ENCODE measurements at regions not wholly inside any gene's neighbourhood (a gene's known extent, or its start where the extent isn't known, plus 50 kb on each side); places are given as distances from the start of the nearest gene placed in this dataset.

DNA sequence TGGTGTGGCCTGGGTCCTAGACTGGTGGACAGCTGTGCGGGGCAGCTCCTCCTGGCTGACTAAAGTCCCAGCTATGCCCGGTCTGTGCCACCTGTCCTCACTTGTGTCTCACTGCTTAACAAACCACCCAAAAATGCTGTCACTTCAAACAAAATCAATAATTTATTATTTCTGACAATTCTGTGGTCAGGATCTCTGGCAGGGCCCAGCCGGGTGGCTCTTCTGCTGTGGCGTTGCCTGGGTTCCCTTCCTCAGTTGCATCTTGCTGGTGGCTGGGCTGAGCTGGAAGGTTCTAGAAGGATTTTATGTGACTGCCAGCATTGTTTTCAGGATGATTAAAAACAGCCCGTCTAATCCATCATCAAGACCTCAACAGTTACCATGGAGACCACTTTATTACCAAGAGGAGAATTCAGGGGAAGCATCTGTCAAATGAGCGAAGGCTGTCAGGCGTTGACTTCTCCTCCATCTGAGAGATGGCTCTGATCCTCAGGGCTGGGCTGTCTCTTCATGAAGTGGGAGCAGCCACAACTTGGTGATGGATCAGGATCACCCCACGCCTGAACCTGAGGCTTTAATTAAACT lies 280.6 kb upstream of the SFSWAP start:
- TF ChIP-seq EZH2phosphoT487 (IDR thresholded peaks at IDR 0.05; ENCODE audit: low read depth, severe bottlenecking, unreplicated experiment): no peak
- TF ChIP-seq, protein P1, sequence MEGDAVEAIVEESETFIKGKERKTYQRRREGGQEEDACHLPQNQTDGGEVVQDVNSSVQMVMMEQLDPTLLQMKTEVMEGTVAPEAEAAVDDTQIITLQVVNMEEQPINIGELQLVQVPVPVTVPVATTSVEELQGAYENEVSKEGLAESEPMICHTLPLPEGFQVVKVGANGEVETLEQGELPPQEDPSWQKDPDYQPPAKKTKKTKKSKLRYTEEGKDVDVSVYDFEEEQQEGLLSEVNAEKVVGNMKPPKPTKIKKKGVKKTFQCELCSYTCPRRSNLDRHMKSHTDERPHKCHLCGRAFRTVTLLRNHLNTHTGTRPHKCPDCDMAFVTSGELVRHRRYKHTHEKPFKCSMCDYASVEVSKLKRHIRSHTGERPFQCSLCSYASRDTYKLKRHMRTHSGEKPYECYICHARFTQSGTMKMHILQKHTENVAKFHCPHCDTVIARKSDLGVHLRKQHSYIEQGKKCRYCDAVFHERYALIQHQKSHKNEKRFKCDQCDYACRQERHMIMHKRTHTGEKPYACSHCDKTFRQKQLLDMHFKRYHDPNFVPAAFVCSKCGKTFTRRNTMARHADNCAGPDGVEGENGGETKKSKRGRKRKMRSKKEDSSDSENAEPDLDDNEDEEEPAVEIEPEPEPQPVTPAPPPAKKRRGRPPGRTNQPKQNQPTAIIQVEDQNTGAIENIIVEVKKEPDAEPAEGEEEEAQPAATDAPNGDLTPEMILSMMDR (IDR thresholded peaks at IDR 0.05; ENCODE audit: poor library complexity): no peak
- no peak for TF ChIP-seq EZH2 (IDR thresholded peaks at IDR 0.05; ENCODE audit: borderline replicate concordance)
